ENCODE measurements at regions not wholly inside any gene's neighbourhood (a gene's known extent, or its start where the extent isn't known, plus 50 kb on each side); places are given as distances from the start of the nearest gene placed in this dataset.
"Not testable (repeated sequence)": the region's sequence is repeated elsewhere in the genome, so short reads cannot be mapped to it uniquely, and the experiment has no call there.

DNA sequence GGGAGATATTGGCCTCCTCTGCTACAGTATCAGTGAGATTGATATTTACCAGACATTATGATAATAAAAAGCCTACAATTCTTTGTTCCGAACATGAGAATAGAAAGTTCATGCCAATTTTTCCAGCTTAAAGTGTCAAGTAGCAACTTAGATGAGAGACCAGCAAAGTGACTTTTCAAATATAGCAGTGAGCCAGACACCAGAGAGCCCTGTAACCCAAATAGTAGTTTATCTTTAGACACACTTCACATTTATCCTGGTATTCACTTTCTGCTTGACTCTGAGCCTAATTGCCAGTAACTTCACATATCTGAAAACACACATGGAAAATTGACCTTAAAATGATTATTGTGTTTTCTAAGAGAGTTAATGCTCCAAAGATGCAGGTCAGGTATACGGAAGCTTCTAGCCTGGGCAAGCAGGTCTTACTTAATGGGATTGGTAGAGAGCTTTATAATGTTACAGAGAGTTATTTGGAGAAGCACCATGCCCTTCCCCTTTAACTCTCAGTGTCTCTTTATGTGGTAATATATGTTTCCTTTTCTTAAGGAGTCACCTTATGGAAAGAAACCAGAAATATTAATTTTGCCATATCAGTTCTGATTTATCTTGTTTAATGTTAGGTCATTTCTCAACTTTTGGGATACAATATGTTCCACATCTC is 852.3 kb upstream of the CHORDC1 start:
- Mint-ChIP-seq H3K27me3 (no peaks in the 10 kb centered on the region), H3K9me3 (peaks cover 3 to 4% of the 10 kb centered on the region in 2 donors), H3K4me1 (no peaks in the 10 kb centered on the region), H3K4me3 (no peak overlapping the region), H3K27ac (no peak overlapping the region), H3K36me3 (no peaks in the 10 kb centered on the region)
- ATAC-seq (replicated peaks) (no peak), DNase-seq (no peak)

DNA sequence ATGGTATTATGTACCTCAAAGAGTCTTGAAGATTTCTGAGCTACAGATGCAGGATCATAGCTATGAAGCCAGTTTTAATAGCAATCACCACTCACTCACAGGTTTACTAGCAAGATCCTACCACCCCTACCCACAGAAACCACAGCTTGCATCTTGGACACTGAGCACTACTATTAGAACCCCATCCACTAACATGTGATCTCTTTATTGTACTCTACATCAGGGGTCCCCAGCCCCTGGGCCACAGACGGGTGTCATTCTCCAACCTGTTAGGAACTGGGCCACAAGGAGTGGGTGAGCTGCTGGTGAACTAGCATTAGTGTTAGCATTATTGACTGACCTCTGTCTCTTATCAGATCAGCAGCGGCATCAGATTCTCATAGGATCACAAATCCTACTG is 844.8 kb upstream of the CHORDC1 start:
- Mint-ChIP-seq H3K27ac (no peak overlapping the region), H3K27me3 (no peaks in the 10 kb centered on the region), H3K4me1 (no peaks in the 10 kb centered on the region), H3K36me3 (no peaks in the 10 kb centered on the region), H3K4me3 (no peak overlapping the region), H3K9me3 (peaks cover 4 to 8% of the 10 kb centered on the region in 2 donors)
- no peak for ATAC-seq (replicated peaks)
- DNase-seq: no peak

DNA sequence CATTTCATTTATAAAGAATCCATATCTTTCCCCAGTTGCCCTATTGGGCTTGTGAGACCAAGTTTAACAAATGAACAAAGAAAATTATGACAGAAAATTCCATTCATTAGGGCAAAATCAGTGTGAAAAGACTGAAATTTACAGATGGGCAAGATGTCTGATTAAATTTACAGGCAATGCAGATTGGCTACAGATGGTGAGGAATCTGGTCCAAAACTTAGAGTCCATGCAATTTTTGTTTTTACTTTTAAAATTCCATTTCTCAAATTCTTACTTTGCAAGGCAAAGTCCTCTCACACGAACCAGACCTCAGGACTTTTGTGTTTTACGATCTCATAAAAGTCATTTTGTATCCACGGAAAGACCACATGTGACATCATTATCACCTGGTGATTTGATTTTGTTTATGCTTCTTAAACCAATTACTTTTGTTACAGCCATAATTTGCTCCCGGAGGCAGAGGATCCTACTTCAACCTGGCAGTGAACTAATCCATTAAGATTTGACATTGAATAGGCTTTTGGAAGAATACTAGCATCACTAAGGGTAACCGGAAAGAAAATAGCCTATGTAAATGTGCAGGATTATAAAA is 843.7 kb upstream of the CHORDC1 start:
- no peak for ATAC-seq (replicated peaks)
- H3K4me1 Mint-ChIP-seq: no peaks in the 10 kb centered on the region
- no peaks in the 10 kb centered on the region for H3K36me3 Mint-ChIP-seq
- no peaks in the 10 kb centered on the region for H3K27me3 Mint-ChIP-seq
- DNase-seq: no peak
- no peak overlapping the region for H3K4me3 Mint-ChIP-seq
- peaks cover 2 to 6% of the 10 kb centered on the region in 2 donors for H3K9me3 Mint-ChIP-seq
- no peak overlapping the region for H3K27ac Mint-ChIP-seq

DNA sequence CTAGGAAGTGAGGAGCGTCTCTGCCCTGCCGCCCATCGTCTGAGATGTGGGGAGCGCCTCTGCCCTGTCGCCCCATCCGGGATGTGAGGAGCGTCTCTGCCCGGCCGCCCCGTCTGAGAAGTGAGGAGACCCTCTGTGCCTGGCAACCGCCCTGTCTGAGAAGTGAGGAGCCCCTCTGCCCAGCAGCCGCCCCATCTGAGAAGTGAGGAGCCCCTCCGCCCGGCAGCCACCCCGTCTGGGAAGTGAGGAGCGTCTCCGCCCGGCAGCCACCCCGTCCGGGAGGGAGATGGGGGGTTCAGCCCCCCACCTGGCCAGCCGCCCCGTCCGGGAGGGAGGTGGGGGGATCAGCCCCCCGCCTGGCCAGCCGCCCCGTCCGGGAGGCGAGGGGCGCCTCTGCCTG is 840.5 kb upstream of the CHORDC1 start:
- not testable (repeated sequence) for H3K36me3 Mint-ChIP-seq; ATAC-seq (replicated peaks); H3K27me3 Mint-ChIP-seq; DNase-seq; H3K4me3 Mint-ChIP-seq; H3K27ac Mint-ChIP-seq; H3K9me3 Mint-ChIP-seq; H3K4me1 Mint-ChIP-seq

DNA sequence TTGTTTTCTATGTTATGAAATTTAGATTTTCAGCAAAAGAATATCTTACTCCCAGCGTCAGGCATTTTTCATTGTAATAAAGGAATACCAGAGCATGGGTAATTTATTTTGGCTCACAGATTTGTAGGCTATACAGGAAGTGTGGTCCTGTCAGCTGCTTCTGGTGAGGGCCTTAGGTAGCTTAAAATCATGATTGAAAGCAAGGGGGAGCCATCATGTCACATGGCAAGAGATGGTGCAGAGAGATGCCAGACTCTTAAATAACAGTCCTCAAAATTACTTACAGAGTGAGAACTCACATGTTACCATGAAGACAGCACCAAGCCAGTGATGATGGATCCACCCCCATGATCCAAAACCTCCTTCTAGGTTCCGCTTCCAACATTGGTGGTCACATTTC is 825.0 kb upstream of the CHORDC1 start:
- H3K9me3 Mint-ChIP-seq: peaks cover 1 to 4% of the 10 kb centered on the region in 2 donors
- H3K4me3 Mint-ChIP-seq: no peak overlapping the region
- H3K27ac Mint-ChIP-seq: no peak overlapping the region
- ATAC-seq (replicated peaks) (no peak), DNase-seq (no peak)
- H3K27me3 Mint-ChIP-seq: no peaks in the 10 kb centered on the region
- H3K36me3 Mint-ChIP-seq: no peaks in the 10 kb centered on the region
- no peaks in the 10 kb centered on the region for H3K4me1 Mint-ChIP-seq

DNA sequence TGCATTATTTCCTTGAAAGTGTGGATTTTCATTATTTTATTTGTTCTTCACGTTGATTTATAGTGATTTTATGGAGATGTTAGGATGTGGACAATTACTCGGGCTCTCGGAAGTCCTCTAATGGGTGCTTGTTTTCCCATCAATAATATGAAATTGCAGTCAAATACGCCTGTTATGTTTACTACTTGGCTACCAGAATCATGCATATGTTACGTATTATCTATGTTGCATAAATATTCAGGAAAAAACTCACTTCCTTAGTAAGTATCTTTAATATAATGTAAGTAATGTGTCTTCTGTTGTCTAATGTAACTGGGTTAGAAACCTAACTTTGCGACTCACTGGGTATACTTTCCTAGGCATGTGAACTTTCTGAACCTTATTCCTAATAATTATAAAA is 823.4 kb upstream of the CHORDC1 start:
- Mint-ChIP-seq H3K4me3 (no peak overlapping the region), H3K4me1 (no peaks in the 10 kb centered on the region), H3K27ac (no peak overlapping the region), H3K36me3 (no peaks in the 10 kb centered on the region), H3K9me3 (peaks cover 1 to 4% of the 10 kb centered on the region in 2 donors), H3K27me3 (no peaks in the 10 kb centered on the region)
- no peak for ATAC-seq (replicated peaks)
- no peak for DNase-seq

DNA sequence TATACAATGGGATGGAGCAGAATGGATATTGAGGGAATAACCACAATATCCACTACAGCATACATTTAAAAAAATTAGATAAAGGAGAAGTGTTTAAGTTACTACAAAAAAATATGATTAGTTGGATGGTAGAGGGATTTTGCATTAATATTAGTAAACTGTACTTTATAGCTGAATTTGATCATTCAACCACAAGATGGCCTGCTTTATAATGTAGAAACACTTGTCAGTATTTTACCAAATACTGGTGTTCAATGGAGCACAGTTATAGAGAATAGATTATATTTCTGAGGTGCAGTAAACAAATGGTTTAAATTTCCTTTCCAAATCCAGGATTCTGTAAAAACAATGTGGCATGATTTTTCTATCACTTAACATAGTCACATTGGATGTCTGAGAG is 818.8 kb upstream of the CHORDC1 start:
- Mint-ChIP-seq H3K27ac (no peak overlapping the region), H3K4me1 (no peaks in the 10 kb centered on the region), H3K4me3 (no peak overlapping the region), H3K9me3 (peaks cover 0 to 3% of the 10 kb centered on the region in 2 donors), H3K36me3 (no peaks in the 10 kb centered on the region), H3K27me3 (no peaks in the 10 kb centered on the region)
- ATAC-seq (replicated peaks) (no peak), DNase-seq (no peak)

DNA sequence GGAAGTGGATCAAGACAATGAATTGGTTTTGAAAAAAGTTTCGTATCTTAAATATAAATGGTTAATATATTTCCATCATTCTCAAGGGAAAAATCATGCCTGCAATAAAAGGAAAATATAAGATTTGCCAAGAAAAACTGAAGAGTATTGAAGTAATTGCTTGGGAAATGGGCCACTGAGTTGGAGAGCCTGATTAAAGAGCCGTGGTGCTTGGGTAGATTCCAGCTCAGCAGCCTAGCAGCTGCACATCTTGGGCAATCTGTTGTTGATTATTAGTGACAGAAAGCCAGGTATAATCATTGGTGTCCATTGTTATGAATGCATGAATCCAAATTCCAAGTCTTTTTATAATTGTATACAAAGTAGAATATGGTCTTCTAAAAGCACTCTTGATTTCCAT is 800.9 kb upstream of the CHORDC1 start:
- Mint-ChIP-seq H3K27me3 (no peaks in the 10 kb centered on the region), H3K4me1 (no peaks in the 10 kb centered on the region), H3K36me3 (no peaks in the 10 kb centered on the region), H3K27ac (no peak overlapping the region), H3K4me3 (no peak overlapping the region), H3K9me3 (peaks cover 0 to 8% of the 10 kb centered on the region in 2 donors)
- ATAC-seq (replicated peaks) (no peak), DNase-seq (no peak)

DNA sequence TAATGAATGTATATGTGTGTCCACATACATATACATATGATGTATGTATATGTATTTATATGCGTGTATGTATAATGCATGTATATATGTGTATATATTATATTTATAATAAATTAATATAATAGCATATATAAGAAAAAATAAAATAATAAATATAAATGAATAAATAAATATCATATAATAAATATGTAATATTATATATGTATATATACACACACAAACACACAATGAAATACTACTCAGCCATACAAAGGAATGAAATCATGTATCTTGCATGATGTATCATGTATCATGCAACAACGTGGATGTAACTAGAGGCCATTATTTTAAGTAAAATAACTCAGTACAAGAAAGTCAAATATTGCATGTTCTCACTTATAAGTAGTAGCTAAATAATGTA is 788.7 kb upstream of the CHORDC1 start:
- no peak for ATAC-seq (replicated peaks)
- no peaks in the 10 kb centered on the region for H3K27me3 Mint-ChIP-seq
- no peak overlapping the region for H3K4me3 Mint-ChIP-seq
- H3K4me1 Mint-ChIP-seq: no peaks in the 10 kb centered on the region
- no peaks in the 10 kb centered on the region for H3K36me3 Mint-ChIP-seq
- no peak for DNase-seq
- H3K27ac Mint-ChIP-seq: no peak overlapping the region
- H3K9me3 Mint-ChIP-seq: peaks cover 4 to 8% of the 10 kb centered on the region in 2 donors

DNA sequence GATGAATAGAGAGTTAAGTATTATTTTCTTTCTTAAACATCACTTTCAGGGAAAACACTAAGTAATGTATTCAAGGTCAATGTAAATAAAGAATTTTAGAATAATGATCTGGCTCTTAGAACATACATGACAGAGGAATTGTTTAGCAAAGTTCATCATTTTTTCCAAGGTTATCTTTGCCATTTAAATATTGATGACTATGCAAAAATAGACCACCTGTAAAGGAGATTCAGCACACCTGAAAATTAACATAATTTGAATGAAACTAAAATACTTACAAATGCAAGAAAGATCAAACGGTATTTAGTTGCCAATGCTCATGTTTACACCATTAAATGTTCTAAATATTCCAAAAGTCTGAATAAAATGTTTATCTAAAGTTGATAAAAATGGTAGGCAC is 782.6 kb upstream of the CHORDC1 start:
- H3K36me3 Mint-ChIP-seq: no peaks in the 10 kb centered on the region
- no peak overlapping the region for H3K4me3 Mint-ChIP-seq
- no peak overlapping the region for H3K27ac Mint-ChIP-seq
- H3K4me1 Mint-ChIP-seq: no peaks in the 10 kb centered on the region
- DNase-seq (no peak), ATAC-seq (replicated peaks) (no peak)
- no peaks in the 10 kb centered on the region for H3K27me3 Mint-ChIP-seq
- H3K9me3 Mint-ChIP-seq: peaks cover 7 to 12% of the 10 kb centered on the region in 2 donors

DNA sequence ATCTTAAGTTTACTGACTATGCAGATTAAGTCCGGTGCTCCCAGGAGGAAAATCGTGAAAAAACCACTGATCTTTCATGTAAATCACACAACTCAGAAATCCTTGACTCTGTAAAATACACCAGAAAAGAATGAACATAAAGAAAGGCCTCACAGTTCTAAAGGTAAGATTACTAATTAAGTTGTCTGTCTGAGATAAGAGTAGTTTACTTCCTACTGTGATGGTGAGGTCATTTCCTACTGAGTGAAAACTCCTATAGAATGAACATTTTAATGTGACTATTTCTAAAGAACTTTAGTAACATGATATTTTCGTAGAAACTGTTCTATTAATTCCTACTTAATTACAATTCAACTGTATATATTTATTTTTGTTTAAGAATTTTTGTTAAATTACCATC is 774.4 kb upstream of the CHORDC1 start:
- H3K9me3 Mint-ChIP-seq: peaks cover 0 to 5% of the 10 kb centered on the region in 2 donors
- H3K27ac Mint-ChIP-seq: no peak overlapping the region
- H3K4me3 Mint-ChIP-seq: no peak overlapping the region
- ATAC-seq (replicated peaks) (no peak), DNase-seq (no peak)
- no peaks in the 10 kb centered on the region for H3K27me3 Mint-ChIP-seq
- H3K36me3 Mint-ChIP-seq: no peaks in the 10 kb centered on the region
- H3K4me1 Mint-ChIP-seq: no peaks in the 10 kb centered on the region

DNA sequence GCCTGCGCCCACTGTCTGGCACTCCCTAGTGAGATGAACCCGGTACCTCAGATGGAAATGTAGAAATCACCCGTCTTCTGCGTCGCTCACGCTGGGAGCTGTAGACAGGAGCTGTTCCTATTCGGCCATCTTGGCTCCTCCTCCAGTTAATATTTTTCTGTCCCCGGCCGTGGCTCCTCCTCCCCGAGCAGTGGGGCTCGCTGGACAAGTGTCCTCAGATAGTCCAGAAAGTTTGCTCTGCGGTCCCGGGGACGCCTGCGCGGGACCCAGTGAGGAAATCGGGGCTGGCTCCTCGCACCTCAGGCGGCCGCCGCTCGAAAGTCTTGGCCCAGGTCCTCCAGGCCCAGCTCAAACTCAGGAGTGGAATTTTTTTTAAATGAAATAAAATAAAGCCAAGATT is 749.3 kb upstream of the CHORDC1 start:
- not testable (repeated sequence) for DNase-seq

DNA sequence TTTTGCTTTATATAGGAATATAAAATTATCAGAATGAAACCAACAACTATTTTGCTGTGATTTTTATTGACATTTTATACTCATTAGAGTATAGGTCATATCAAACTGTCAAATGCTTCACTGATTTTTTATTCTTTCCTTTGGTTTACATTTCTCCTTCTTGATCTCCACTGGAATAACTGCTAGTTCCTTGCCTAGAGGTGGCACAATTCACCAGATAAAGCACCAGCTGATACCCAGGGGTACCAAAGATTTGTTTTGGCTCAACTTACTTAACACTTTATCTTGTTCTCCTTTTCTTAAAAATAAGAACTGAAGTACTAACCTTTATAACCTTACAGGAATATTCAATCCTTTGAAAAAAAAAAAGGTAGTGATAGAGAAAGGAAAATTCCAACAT is 725.1 kb upstream of the CHORDC1 start:
- peaks cover 0 to 1% of the 10 kb centered on the region in 2 donors for H3K9me3 Mint-ChIP-seq
- no peaks in the 10 kb centered on the region for H3K36me3 Mint-ChIP-seq

More for the DNA sequence above, 749.3 kb upstream of the CHORDC1 start:
- not testable (repeated sequence) for H3K4me1 Mint-ChIP-seq; ATAC-seq (replicated peaks); H3K27ac Mint-ChIP-seq; H3K36me3 Mint-ChIP-seq; H3K4me3 Mint-ChIP-seq; H3K27me3 Mint-ChIP-seq
- H3K9me3 Mint-ChIP-seq: peaks cover 5 to 10% of the 10 kb centered on the region in 2 donors

DNA sequence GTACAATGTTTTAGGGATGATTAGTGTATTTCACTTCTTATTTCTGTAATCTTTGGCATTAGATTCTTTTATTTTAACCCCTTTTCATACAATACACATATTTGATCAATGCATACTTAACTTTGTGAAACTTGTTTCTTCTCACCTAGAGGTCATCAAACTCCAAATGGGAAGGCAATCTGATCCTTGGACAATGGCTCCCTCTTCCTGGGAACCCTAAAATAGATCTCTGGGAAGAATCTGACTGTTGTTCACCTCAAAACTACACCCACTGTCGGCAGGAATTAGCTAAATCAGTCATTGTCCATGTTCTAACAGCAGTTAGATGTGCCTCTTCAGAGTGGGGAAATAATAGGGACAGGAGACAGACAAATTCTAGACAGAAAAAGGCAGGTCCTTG is 707.4 kb upstream of the CHORDC1 start:
- no peak for DNase-seq
- H3K9me3 Mint-ChIP-seq: peaks cover 7 to 15% of the 10 kb centered on the region in 2 donors
- H3K36me3 Mint-ChIP-seq: no peaks in the 10 kb centered on the region
- no peak for ATAC-seq (replicated peaks)
- H3K4me1 Mint-ChIP-seq: no peaks in the 10 kb centered on the region
- H3K4me3 Mint-ChIP-seq: no peak overlapping the region
- no peak overlapping the region for H3K27ac Mint-ChIP-seq
- no peaks in the 10 kb centered on the region for H3K27me3 Mint-ChIP-seq

More for the DNA sequence above, 725.1 kb upstream of the CHORDC1 start:
- ATAC-seq (replicated peaks): no peak
- Mint-ChIP-seq H3K27ac (no peak overlapping the region), H3K4me1 (no peaks in the 10 kb centered on the region), H3K4me3 (no peak overlapping the region), H3K27me3 (no peaks in the 10 kb centered on the region)
- DNase-seq: no peak

DNA sequence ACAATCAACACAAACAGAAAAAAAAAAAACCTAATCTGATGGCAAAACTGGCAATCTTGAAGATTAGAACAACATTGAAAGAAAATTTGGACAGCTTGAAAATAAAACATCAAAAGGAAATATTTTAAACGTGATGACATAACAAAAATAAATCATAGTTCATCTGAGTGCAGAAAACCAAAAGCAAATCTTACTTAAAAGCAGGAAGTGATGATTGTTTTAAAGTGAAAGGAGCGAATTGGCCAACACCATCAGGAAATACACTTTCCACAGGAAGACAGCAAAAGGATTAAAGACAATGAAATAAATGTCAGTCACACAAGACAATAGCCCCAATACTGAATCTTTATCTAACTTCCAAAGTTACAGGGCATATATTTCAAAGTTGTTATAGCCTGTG is 696.5 kb upstream of the CHORDC1 start:
- Mint-ChIP-seq H3K4me3 (no peak overlapping the region), H3K9me3 (peaks cover 0 to 1% of the 10 kb centered on the region in 2 donors), H3K4me1 (no peaks in the 10 kb centered on the region), H3K27ac (no peak overlapping the region), H3K36me3 (no peaks in the 10 kb centered on the region), H3K27me3 (no peaks in the 10 kb centered on the region)
- no peak for ATAC-seq (replicated peaks)
- no peak for DNase-seq

All from stimulated activated naive B cell treated with anti-CD40 and anti-IgM and Interleukin-4, amounts not matched to agents 10 μg/mL and 1 μg/mL and 100 μg/mL, for 72 hours (primary cell).